ENCODE measurements at regions not wholly inside any gene's neighbourhood (a gene's known extent, or its start where the extent isn't known, plus 50 kb on each side); places are given as distances from the start of the nearest gene placed in this dataset.
A peak's percentile ranks its signal among the peaks of the same experiment; 100 is the strongest.

GRCh38 chr10:4475827-4476490 is 350.0 kb upstream of the AKR1E2 start:
- Histone ChIP-seq H3K36me3 (ENCODE audit: insufficient read depth, low read length) (no peaks in the 10 kb centered on the region), H3K4me2 (ENCODE audit: insufficient read depth, low read length) (no peak overlapping the region), H3K4me3 (ENCODE audit: low read depth in 1 of 2, low read length in 2 of 2) (no peak overlapping the region), H3K4me1 (ENCODE audit: insufficient read depth, low read length) (peaks cover 49% of the 10 kb centered on the region), H3K9me3 (ENCODE audit: insufficient read depth, low read length, severe bottlenecking) (peaks cover 3% of the 10 kb centered on the region), H3K27ac (ENCODE audit: low read length) (peak overlapping the region; percentile 59), H3K9ac (ENCODE audit: low read depth, low read length) (no peak overlapping the region), H2AFZ (ENCODE audit: low read depth, low read length) (no peak overlapping the region), H3K79me2 (ENCODE audit: insufficient read depth, low read length) (no peaks in the 10 kb centered on the region), H3K27me3 (ENCODE audit: insufficient read depth, low read length, poor library complexity) (no peaks in the 10 kb centered on the region), H4K20me1 (ENCODE audit: insufficient read depth, low read length) (no peaks in the 10 kb centered on the region)
- DNase-seq (peak; percentile 38), ATAC-seq (ENCODE audit: insufficient read depth, low read depth) (peak; percentile 15; the same call in 1 of the 3 replicates)
- TF ChIP-seq CTCF (IDR thresholded peaks at IDR 0.05; ENCODE audit: borderline replicate concordance, extremely low read depth, low read length, poor library complexity, severe bottlenecking) (no peak), EZH2 (IDR thresholded peaks at IDR 0.05; ENCODE audit: borderline replicate concordance, low read depth, low read length, severe bottlenecking) (no peak)

- Histone ChIP-seq H3K9ac (ENCODE audit: low read depth, low read length) (no peak overlapping the region), H3K4me1 (ENCODE audit: insufficient read depth, low read length) (peaks cover 49% of the 10 kb centered on the region), H4K20me1 (ENCODE audit: insufficient read depth, low read length) (no peaks in the 10 kb centered on the region), H3K79me2 (ENCODE audit: insufficient read depth, low read length) (no peaks in the 10 kb centered on the region), H3K9me3 (ENCODE audit: insufficient read depth, low read length, severe bottlenecking) (peaks cover under 1% of the 10 kb centered on the region), H3K27me3 (ENCODE audit: insufficient read depth, low read length, poor library complexity) (no peaks in the 10 kb centered on the region), H3K27ac (ENCODE audit: low read length) (peak overlapping the region; percentile 59), H3K4me2 (ENCODE audit: insufficient read depth, low read length) (peak overlapping the region; percentile 36), H3K36me3 (ENCODE audit: insufficient read depth, low read length) (no peaks in the 10 kb centered on the region), H2AFZ (ENCODE audit: low read depth, low read length) (peak overlapping the region; percentile 39; the same call in 1 of the 2 replicates), H3K4me3 (ENCODE audit: low read depth in 1 of 2, low read length in 2 of 2) (no peak overlapping the region)
- ATAC-seq (ENCODE audit: insufficient read depth, low read depth) (peak; percentile 68), DNase-seq (peak; percentile 82)
- no peak for TF ChIP-seq CTCF (IDR thresholded peaks at IDR 0.05; ENCODE audit: borderline replicate concordance, extremely low read depth, low read length, poor library complexity, severe bottlenecking)
Observed at GRCh38 chr10:4474829-4475228, 351.2 kb upstream of the AKR1E2 start.

GRCh38 chr10:4473977-4474376 is 352.0 kb upstream of the AKR1E2 start:
- H3K79me2 ChIP-seq (ENCODE audit: insufficient read depth, low read length): no peaks in the 10 kb centered on the region
- no peak; the same call in 2 of the 3 replicates for ATAC-seq (ENCODE audit: insufficient read depth, low read depth)
- no peak overlapping the region for H3K4me2 ChIP-seq (ENCODE audit: insufficient read depth, low read length)
- H4K20me1 ChIP-seq (ENCODE audit: insufficient read depth, low read length): no peaks in the 10 kb centered on the region
- H3K4me3 ChIP-seq (ENCODE audit: low read depth in 1 of 2, low read length in 2 of 2): no peak overlapping the region
- H3K4me1 ChIP-seq (ENCODE audit: insufficient read depth, low read length): peaks cover 49% of the 10 kb centered on the region
- H3K9me3 ChIP-seq (ENCODE audit: insufficient read depth, low read length, severe bottlenecking): no peaks in the 10 kb centered on the region
- H3K27ac ChIP-seq (ENCODE audit: low read length): peak overlapping the region; percentile 59; the same call in 1 of the 2 replicates
- H2AFZ ChIP-seq (ENCODE audit: low read depth, low read length): no peak overlapping the region
- no peak for TF ChIP-seq CTCF (IDR thresholded peaks at IDR 0.05; ENCODE audit: borderline replicate concordance, extremely low read depth, low read length, poor library complexity, severe bottlenecking)
- TF ChIP-seq EZH2 (IDR thresholded peaks at IDR 0.05; ENCODE audit: borderline replicate concordance, low read depth, low read length, severe bottlenecking): no peak
- no peaks in the 10 kb centered on the region for H3K36me3 ChIP-seq (ENCODE audit: insufficient read depth, low read length)
- no peaks in the 10 kb centered on the region for H3K27me3 ChIP-seq (ENCODE audit: insufficient read depth, low read length, poor library complexity)
- H3K9ac ChIP-seq (ENCODE audit: low read depth, low read length): no peak overlapping the region
- no peak for DNase-seq

Data from DND-41 (cell line).